Stimulated activated CD8-positive, alpha-beta memory T cell treated with anti-CD3 and anti-CD28 coated beads, Interleukin-12 subunit alpha, Interleukin-12 subunit beta, amount 100 ng/mL, for 1 hour (primary cell): ENCODE measurements at regions not wholly inside any gene's neighbourhood (a gene's known extent, or its start where the extent isn't known, plus 50 kb on each side); places are given as distances from the start of the nearest gene placed in this dataset.

Experiments used
- DNase-seq: peaks from one replicate; pipeline ENCODE4 v3.0.0-alpha.2; 2020; ENCODE audit warnings: low read depth

DNA sequence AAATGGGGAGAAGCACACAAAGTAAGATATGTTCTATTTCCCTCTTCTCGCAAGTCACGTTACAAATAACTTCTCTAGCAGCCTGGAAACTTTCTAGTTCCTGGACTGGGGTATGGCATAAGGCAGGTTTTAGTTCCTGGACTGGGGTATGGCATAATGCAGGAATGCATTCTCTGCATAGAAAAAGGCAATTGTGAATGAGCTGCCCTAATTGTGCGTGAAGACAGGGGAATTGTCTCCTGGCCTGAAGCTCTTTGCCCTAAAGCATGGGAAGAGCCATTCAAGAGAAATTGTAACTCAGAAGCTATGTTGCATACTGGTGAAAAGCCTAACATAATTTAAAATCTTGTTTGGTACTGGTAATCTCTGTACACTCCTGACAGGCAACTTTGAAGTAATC, 54.3 kb upstream of the CBLB start:
- DNase-seq, result no peak

DNA sequence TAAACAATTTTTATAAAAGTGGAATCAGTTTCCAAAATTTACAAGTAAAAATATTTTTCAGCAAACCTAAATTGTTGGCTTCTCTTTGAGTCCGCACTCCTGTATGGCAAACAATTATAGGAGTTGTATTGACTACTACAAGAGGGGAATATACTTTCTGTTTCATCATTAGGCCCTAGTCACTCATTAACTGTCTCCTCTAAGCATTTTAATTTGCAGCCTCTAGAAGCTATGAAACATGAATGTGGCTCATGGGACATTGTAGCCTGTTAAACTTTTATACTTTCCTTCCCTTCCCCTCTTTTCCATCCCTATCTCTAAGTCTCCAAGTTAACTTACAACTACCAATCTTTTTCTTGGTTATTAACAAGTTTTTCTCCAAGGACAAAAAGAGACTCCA, 58.9 kb upstream of the CBLB start:
- DNase-seq, result no peak

DNA sequence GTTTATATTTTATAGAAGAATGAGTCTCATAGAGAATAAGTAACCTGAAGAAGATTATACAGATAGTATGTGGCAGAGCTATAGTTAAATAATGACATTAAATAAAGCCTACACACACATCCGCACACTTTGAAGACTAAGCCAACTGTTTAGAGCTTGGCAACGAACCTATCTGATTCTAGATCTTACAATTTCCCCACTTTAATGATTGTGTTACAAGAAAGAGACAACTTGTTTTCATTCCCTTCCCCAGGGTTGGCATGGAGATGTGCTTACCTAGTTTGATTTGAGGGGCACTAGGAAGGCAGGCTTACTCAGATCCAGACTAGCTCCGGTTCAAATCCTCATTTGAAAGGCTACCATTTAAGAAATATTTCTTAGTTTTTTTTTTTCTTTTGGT, 61.9 kb upstream of the CBLB start:
- no peak for DNase-seq

- no peak for DNase-seq
Measured at GRCh38 chr3:105931500-105931899, 62.7 kb upstream of the CBLB start.

GRCh38 chr3:105933871-105934270, 65.1 kb upstream of the CBLB start:
- no peak for DNase-seq

DNA sequence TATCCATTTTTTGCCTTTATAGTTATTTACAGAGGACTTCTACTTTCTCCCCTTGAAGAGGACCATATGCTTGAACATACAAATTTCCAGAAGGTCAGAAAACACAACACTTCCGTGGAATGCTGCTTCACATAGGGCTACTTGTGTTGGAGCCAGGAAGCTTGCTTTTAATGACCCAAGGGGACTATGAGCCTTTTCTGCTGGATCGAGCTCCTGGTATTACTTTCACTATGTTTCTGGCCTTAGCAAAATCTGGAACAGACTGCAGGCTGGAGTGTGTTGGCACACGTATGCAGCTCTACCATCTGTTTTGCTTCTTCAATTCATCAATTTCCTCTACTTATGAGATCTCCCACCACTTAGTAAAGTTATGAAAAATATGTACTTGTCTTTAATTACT, 69.3 kb upstream of the CBLB start:
- no peak for DNase-seq

GRCh38 chr3:105938806-105939205, 70.0 kb upstream of the CBLB start:
- no peak for DNase-seq

GRCh38 chr3:105944276-105944675, 75.5 kb upstream of the CBLB start:
- DNase-seq, result no peak

- DNase-seq, result no peak
Measured at GRCh38 chr3:105944721-105945120, 75.9 kb upstream of the CBLB start.

GRCh38 chr3:105948101-105948500, 79.3 kb upstream of the CBLB start:
- DNase-seq, result no peak

- no peak for DNase-seq
Measured at GRCh38 chr3:105950881-105951600, 82.2 kb upstream of the CBLB start.

- DNase-seq, result no peak
Measured at GRCh38 chr3:105953831-105954230, 85.0 kb upstream of the CBLB start.

GRCh38 chr3:105956306-105956705, 87.5 kb upstream of the CBLB start:
- DNase-seq, result no peak

DNA sequence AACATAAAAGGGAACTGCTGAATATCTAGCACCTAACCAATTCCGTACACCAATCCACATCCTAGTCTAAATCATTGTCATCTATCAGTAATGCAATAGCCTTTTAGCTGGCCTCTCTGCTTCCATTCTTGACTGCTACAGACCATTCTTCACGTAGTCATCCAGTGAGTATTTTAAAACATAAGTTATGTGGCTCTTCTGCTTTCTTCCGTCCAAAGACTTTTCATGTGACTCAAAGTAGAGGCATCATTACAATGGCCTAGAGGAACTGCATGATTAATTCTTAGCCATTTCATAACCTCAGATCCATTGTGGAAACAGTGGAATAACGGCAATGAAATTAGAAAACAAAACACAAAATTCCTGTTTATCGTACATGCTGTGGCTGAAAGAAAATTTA, 88.9 kb upstream of the CBLB start:
- DNase-seq, result no peak

GRCh38 chr3:105958237-105959000, 89.6 kb upstream of the CBLB start:
- no peak for DNase-seq

GRCh38 chr3:105959851-105960250, 91.0 kb upstream of the CBLB start:
- DNase-seq, result no peak

DNA sequence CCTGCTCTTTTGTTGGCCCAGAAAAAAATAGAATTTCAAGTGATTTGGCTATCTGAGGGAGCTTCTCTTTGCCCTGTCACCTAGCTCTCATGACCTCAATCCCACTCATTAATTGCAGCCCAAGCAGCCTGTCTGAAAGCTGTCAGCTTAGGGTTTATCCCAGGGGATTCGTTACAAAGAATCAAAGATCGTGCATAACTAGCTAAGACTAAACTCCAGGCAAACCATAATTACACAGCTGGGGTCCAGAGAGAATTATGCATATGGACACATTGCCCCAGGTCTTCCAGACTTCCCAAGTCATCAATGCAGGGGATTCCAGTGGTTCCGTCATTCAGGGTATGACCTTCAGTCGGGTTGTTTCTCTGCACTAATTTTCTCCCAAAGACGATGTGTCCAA, 91.6 kb upstream of the CBLB start:
- no peak for DNase-seq

GRCh38 chr3:105963161-105963560, 94.3 kb upstream of the CBLB start:
- DNase-seq, result no peak

- DNase-seq, result no peak
Measured at GRCh38 chr3:105965384-105965783, 96.6 kb upstream of the CBLB start.

GRCh38 chr3:105967117-105967516, 98.3 kb upstream of the CBLB start:
- DNase-seq, result no peak

DNA sequence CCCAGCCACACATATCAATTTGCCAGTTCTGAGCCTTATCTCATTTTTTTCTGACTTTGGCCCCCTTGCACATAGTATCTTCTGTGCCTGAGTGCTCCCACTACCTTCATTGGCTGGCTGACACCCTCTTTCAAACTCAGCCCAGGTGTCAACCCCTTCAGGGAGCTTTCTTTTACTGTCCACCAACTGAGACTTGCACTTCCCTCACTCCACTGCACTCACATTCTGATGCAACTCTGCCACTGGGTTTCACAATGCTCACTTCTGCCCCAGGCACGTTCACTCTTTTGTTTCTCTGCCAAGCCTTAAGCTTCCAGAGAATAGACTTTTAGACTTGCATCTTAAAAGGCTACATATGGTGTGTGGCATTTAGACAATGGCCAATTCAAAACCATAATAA, 101.5 kb upstream of the CBLB start:
- no peak for DNase-seq

- no peak for DNase-seq
Measured at GRCh38 chr3:105972069-105972468, 103.3 kb upstream of the CBLB start.

DNA sequence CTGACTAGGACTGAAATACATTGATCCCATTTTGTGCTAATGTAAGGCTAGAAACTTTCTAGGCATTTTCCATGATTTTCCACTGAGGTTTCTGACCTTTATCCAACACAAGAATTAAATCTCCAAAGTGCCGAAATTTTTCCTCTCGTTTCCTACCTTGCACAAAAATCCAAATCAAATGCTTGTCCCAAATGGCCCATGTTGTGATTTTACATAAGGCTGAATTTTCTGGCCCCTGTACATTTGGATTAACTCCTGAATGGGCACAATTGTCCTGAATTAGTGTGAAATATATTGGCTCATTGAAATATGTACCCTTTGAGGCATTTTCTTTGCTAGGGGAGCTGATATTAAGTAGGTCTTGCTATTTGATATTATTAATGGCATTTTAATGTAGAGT, 105.6 kb upstream of the CBLB start:
- DNase-seq, result no peak

DNA sequence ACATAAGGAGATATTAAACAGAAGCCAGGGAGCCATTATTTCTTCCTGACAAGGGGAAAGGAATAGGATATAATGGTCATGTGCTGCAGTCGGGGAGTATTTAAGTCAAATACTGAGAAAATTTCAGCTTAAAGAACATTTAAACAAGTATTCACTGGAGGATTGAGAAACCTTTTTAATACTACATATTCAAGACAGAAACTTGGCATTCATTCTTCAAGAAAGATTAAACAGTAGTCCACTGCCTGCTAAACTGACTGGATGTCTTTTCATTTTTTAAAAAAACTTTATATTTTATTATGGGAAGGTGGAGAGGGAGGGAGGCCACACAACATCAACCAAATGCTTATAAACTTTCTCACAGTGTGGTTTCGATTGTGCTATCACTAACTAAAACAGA, 107.4 kb upstream of the CBLB start:
- DNase-seq, result no peak
